ENCODE measurements at regions not wholly inside any gene's neighbourhood (a gene's known extent, or its start where the extent isn't known, plus 50 kb on each side); places are given as distances from the start of the nearest gene placed in this dataset.

DNA sequence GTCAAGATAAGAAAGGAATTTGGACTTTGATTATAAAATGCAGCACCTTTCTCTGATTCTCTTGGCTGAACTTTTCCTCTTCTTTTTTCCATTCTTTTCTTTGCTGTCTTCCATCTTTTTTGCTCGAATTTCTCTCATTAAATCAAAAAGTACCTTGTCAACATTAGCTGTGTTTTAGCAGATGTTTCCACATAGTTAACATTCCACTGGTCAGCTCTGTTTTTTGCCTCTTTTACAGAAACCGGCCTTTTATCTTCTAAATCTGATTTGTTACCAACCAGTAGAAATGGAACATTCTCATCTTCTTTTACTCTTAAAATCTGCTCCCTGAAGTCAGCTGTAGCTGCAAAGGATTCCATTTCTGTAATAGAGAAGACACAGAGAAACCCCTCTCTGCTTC lies 71.1 kb upstream of the SYT1 start:
- dilution Hi-C loops (cut with HindIII; ENCODE audit: low sequenced_read_pairs, unreplicated experiment) = no loop called here
- no TSS peak for BruUV-seq (replicated peaks)
- Histone ChIP-seq H2BK20ac (ENCODE audit: low read depth, low read length) (0 out of 2 replicates have a peak overlapping the region, but pooled peaks have one; percentile 63), H4K8ac (ENCODE audit: low read depth in 2 of 2, low read length in 2 of 2) (no peak overlapping the region), H2BK120ac (ENCODE audit: low read depth, low read length) (no peak overlapping the region), H2BK15ac (ENCODE audit: low read depth, low read length) (no peak overlapping the region), H3K9ac (ENCODE audit: low read depth, low read length) (no peak overlapping the region), H4K91ac (ENCODE audit: insufficient read depth, low read depth, low read length) (no peak overlapping the region), H3K18ac (ENCODE audit: low read depth, low read length) (no peak overlapping the region), H4K5ac (ENCODE audit: low read depth, low read length) (no peak overlapping the region), H3K9me1 (ENCODE audit: insufficient read depth, low read length) (no peaks in the 10 kb centered on the region), H3K79me1 (ENCODE audit: low read depth in 1 of 2, low read length in 2 of 2) (no peaks in the 10 kb centered on the region), H4K20me1 (ENCODE audit: insufficient read depth, low read length) (no peaks in the 10 kb centered on the region), H3K56ac (ENCODE audit: extremely low read depth, insufficient read depth, low read length) (no peak overlapping the region), H2AK9ac (replicated peaks; ENCODE audit: low read depth, low read length, poor library complexity) (no peak overlapping the region), H3K9me3 (ENCODE audit: control insufficient read depth, insufficient read depth, low read length) (0 out of 2 replicates have a peak, but pooled peaks cover 2% of the 10 kb centered on the region), H2AFZ (replicated peaks; ENCODE audit: low read length, poor library complexity) (no peak overlapping the region), H3K27me3 (ENCODE audit: control insufficient read depth, insufficient read depth, low read length) (no peaks in the 10 kb centered on the region), H3K4me3 (ENCODE audit: insufficient read depth, low read depth, low read length) (no peak overlapping the region), H3K23ac (ENCODE audit: low read depth, low read length) (no peak overlapping the region), H2BK5ac (ENCODE audit: low read depth, low read length, poor library complexity, severe bottlenecking) (no peak overlapping the region), H3K27ac (ENCODE audit: insufficient read depth, low read length) (no peak overlapping the region), H3K4ac (ENCODE audit: low read depth, low read length) (no peak overlapping the region), H3K14ac (replicated peaks; ENCODE audit: low read depth, low read length) (no peak overlapping the region), H3K4me1 (ENCODE audit: control insufficient read depth, insufficient read depth, low read length) (no peaks in the 10 kb centered on the region), H2AK5ac (ENCODE audit: low read depth, low read length) (no peak overlapping the region), H3K4me2 (ENCODE audit: low read depth, low read length) (no peak overlapping the region), H3K36me3 (ENCODE audit: control insufficient read depth, insufficient read depth, low read length) (no peaks in the 10 kb centered on the region)
- intact Hi-C loops (cut with micrococcal nuclease) = no loop called here
- in situ Hi-C loops (cut with MboI; ENCODE audit: low sequenced_read_pairs) = no loop called here
- CTCF ChIA-PET = interaction anchor here (0.5 kb wide), 1 partner anchor 218 kb away, joined by 4 read pairs; no protein-coding TSS in a partner anchor
- DNase-seq (peak; percentile 3), ATAC-seq (ENCODE audit: low read depth) (no peak)
- POLR2A ChIA-PET (ENCODE audit: unreplicated experiment) = no interaction called here
- 0% methylated on average over 1 of the region's 2 CpGs; no CpG with 5 or more reads in 1 of the 2 experiments for WGBS, 2 experiments (ENCODE audit: extremely low coverage in 2 of 2, insufficient read length in 1 of 2)
- TF ChIP-seq FOS (IDR thresholded peaks at IDR 0.05; ENCODE audit: low read depth, low read length) = no peak
- no peak for TF ChIP-seq MAFK (IDR thresholded peaks at IDR 0.05; ENCODE audit: low read depth, low read length)
- TF ChIP-seq, protein P1, sequence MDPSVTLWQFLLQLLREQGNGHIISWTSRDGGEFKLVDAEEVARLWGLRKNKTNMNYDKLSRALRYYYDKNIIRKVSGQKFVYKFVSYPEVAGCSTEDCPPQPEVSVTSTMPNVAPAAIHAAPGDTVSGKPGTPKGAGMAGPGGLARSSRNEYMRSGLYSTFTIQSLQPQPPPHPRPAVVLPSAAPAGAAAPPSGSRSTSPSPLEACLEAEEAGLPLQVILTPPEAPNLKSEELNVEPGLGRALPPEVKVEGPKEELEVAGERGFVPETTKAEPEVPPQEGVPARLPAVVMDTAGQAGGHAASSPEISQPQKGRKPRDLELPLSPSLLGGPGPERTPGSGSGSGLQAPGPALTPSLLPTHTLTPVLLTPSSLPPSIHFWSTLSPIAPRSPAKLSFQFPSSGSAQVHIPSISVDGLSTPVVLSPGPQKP (IDR thresholded peaks at IDR 0.05; ENCODE audit: borderline replicate concordance, low read depth, low read length) = no peak
- TF ChIP-seq CHD1 (IDR thresholded peaks at IDR 0.05; ENCODE audit: low read depth, low read length) = no peak
- TF ChIP-seq RAD21 (IDR thresholded peaks at IDR 0.05; ENCODE audit: low read length) = no peak
- no peak for TF ChIP-seq MXI1 (IDR thresholded peaks at IDR 0.05; ENCODE audit: borderline replicate concordance, low read depth, low read length)
- no peak for TF ChIP-seq BHLHE40 (IDR thresholded peaks at IDR 0.05; ENCODE audit: low read depth, low read length)
- no peak for TF ChIP-seq CEBPB (IDR thresholded peaks at IDR 0.05; ENCODE audit: low read depth, low read length)
- TF ChIP-seq SMC3 (IDR thresholded peaks at IDR 0.05; ENCODE audit: low read depth, low read length) = no peak
- TF ChIP-seq POLR2A (IDR thresholded peaks at IDR 0.05; ENCODE audit: low read depth, low read length) = no peak
- TF ChIP-seq RFX5 (IDR thresholded peaks at IDR 0.05; ENCODE audit: low read depth, low read length) = no peak
- TF ChIP-seq NFE2L2 (IDR thresholded peaks at IDR 0.05; ENCODE audit: low read depth, low read length) = no peak
- TF ChIP-seq RCOR1 (IDR thresholded peaks at IDR 0.05; ENCODE audit: insufficient replicate concordance, low read length) = no peak
- TF ChIP-seq MAZ (IDR thresholded peaks at IDR 0.05; ENCODE audit: borderline replicate concordance, low read depth, low read length) = no peak
- TF ChIP-seq, protein P2, sequence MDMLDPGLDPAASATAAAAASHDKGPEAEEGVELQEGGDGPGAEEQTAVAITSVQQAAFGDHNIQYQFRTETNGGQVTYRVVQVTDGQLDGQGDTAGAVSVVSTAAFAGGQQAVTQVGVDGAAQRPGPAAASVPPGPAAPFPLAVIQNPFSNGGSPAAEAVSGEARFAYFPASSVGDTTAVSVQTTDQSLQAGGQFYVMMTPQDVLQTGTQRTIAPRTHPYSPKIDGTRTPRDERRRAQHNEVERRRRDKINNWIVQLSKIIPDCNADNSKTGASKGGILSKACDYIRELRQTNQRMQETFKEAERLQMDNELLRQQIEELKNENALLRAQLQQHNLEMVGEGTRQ (IDR thresholded peaks at IDR 0.05; ENCODE audit: low read depth, low read length) = no peak
- TF ChIP-seq, protein P3, sequence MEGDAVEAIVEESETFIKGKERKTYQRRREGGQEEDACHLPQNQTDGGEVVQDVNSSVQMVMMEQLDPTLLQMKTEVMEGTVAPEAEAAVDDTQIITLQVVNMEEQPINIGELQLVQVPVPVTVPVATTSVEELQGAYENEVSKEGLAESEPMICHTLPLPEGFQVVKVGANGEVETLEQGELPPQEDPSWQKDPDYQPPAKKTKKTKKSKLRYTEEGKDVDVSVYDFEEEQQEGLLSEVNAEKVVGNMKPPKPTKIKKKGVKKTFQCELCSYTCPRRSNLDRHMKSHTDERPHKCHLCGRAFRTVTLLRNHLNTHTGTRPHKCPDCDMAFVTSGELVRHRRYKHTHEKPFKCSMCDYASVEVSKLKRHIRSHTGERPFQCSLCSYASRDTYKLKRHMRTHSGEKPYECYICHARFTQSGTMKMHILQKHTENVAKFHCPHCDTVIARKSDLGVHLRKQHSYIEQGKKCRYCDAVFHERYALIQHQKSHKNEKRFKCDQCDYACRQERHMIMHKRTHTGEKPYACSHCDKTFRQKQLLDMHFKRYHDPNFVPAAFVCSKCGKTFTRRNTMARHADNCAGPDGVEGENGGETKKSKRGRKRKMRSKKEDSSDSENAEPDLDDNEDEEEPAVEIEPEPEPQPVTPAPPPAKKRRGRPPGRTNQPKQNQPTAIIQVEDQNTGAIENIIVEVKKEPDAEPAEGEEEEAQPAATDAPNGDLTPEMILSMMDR (conservative IDR thresholded peaks at IDR 0.05; ENCODE audit: low read depth, low read length) = no peak
